K562 (cell line): ENCODE measurements at regions not wholly inside any gene's neighbourhood (a gene's known extent, or its start where the extent isn't known, plus 50 kb on each side); places are given as distances from the start of the nearest gene placed in this dataset.
"Not testable (repeated sequence)": the region's sequence is repeated elsewhere in the genome, so short reads cannot be mapped to it uniquely, and the experiment has no call there.

Source experiments
- ATAC-seq: fragments of 200-7000 bp; cut with Tn5 transposase; 3 replicates; pipeline ENCODE4 v1.9.1; 2020; ENCODE audit warnings: moderate library complexity
- BruUV-seq: library from RNA; stranded (reverse); fragments of 400-500 nt; replicated peaks from 2 replicates; lab custom pipeline; 2021; lab: Mats Ljungman, UMichigan
- CTCF ChIA-PET: fragments of 300-600 bp; formaldehyde crosslinking; extraction: SDS; loops from one replicate; lab custom pipeline; 2021; ENCODE audit warnings: low intra/inter-chr PET ratio; lab: Yijun Ruan, JAX
- POLR2A ChIA-PET: fragments of 300-600, 350-650 bp; sonication (Branson Sonifier 250); formaldehyde crosslinking; extraction: SDS; loops from one replicate; lab custom pipeline; 2021; ENCODE audit warnings: antibody characterized with exemption, inconsistent platforms; lab: Yijun Ruan, JAX
- DNase-seq, 4 experiments: peaks; one replicate each; pipeline versions ENCODE4 v3.0.0 to v3.0.0-alpha.2; 2011 to 2018; ENCODE audit warnings: low spot score in 3 of 4, mixed read lengths in 3 of 4; ENCODE audit errors: extremely low read depth in 1 of 4
- FAIRE-seq: peaks from 2 replicates; lab custom pipeline; 2011; peaks lifted over from hg19 to GRCh38; lab: Jason Lieb, UNC
- H2AFZ ChIP-seq: 2 replicates; pipeline ENCODE4 v1.6.0; 2011; ENCODE audit warnings: low read depth, low read length, control low read depth, inconsistent platforms
- H3K27ac ChIP-seq: fragments of 200-600 bp; 3 replicates; pipeline ENCODE4 v1.8.0; 2011; ENCODE audit warnings: low read depth, mild to moderate bottlenecking, control low read depth, inconsistent platforms, low read length, moderate library complexity, mixed read lengths; ENCODE audit errors: extremely low read depth
- H3K27me3 ChIP-seq, 2 experiments: fragments of 300-600 bp in 1 of 2; 2 replicates in 1 of 2; 3 replicates in 1 of 2; pipeline versions ENCODE4 v1.6.0 to v1.8.0; 2011; ENCODE audit warnings: inconsistent platforms in 2 of 2, low read length in 2 of 2, mild to moderate bottlenecking in 1 of 2, mixed read lengths in 1 of 2, moderate library complexity in 1 of 2; ENCODE audit not compliant: control insufficient read depth in 2 of 2, insufficient read depth in 2 of 2
- H3K36me3 ChIP-seq: fragments of 300-600 bp; 3 replicates; pipeline ENCODE4 v1.8.0; 2011; ENCODE audit warnings: mild to moderate bottlenecking, low read length, inconsistent platforms; ENCODE audit not compliant: control insufficient read depth, insufficient read depth
- H3K4me1 ChIP-seq, 2 experiments: fragments of 200-600 bp in 1 of 2; replicated peaks in 1 of 2; 2 replicates in 1 of 2; 3 replicates in 1 of 2; pipeline versions ENCODE4 v1.5.1 to v1.8.0; 2011; ENCODE audit warnings: inconsistent platforms in 2 of 2, low read length in 2 of 2, mild to moderate bottlenecking in 1 of 2, mixed read lengths in 1 of 2, moderate library complexity in 1 of 2; ENCODE audit not compliant: control insufficient read depth in 2 of 2, insufficient read depth in 2 of 2
- H3K4me2 ChIP-seq: 2 replicates; pipeline ENCODE4 v1.6.1; 2011; ENCODE audit warnings: low read length, control low read depth, inconsistent platforms, mixed read lengths; ENCODE audit not compliant: insufficient read depth
- H3K4me3 ChIP-seq: fragments of 200-600 bp; sonication (generic), shearing (Covaris generic); 2 replicates; pipeline ENCODE4 v1.5.1; 2016; ENCODE audit warnings: control low read depth, inconsistent platforms
- H3K79me2 ChIP-seq: fragments of 200-600 bp; 3 replicates; pipeline ENCODE4 v1.8.0; 2011; ENCODE audit warnings: low read length, inconsistent platforms; ENCODE audit not compliant: control insufficient read depth, insufficient read depth
- H3K9ac ChIP-seq, 2 experiments: 2 replicates each; pipeline versions ENCODE4 v1.6.0 to v1.6.1; 2011; ENCODE audit warnings: low read depth in 2 of 2, low read length in 2 of 2, control low read depth in 1 of 2, inconsistent platforms in 1 of 2, mild to moderate bottlenecking in 1 of 2, mixed read lengths in 1 of 2; ENCODE audit not compliant: insufficient read depth in 1 of 2
- H3K9me1 ChIP-seq: one replicate; pipeline ENCODE4 v1.6.0; 2011; ENCODE audit warnings: inconsistent platforms, mild to moderate bottlenecking, low read length, moderate library complexity; ENCODE audit not compliant: control insufficient read depth, insufficient read depth
- H3K9me3 ChIP-seq: replicated peaks from 2 replicates; pipeline ENCODE4 v1.5.1; 2011; ENCODE audit warnings: low read depth, low read length, inconsistent platforms; ENCODE audit not compliant: control insufficient read depth, insufficient read depth
- H4K20me1 ChIP-seq: replicated peaks from 2 replicates; pipeline ENCODE4 v1.6.1; 2011; ENCODE audit warnings: low read length, inconsistent platforms, mixed read lengths; ENCODE audit not compliant: control insufficient read depth, insufficient read depth
- ADNP ChIP-seq: fragments of 200-800 bp; sonication (Bioruptor generic); IDR thresholded peaks from 2 replicates; pipeline ENCODE4 v1.6.1; 2016; ENCODE audit warnings: missing genetic modification characterization, missing compliant biosample characterization
- CCAR2 ChIP-seq: fragments of 200-400 bp; formaldehyde crosslinking; IDR thresholded peaks from 2 replicates; pipeline ENCODE4 v1.6.1; 2017; ENCODE audit warnings: mild to moderate bottlenecking, low read depth, low read length
- ETS2 ChIP-seq: IDR thresholded peaks from 2 replicates; pipeline ENCODE4 v1.6.1; 2016; ENCODE audit warnings: borderline replicate concordance, missing genetic modification characterization, mild to moderate bottlenecking, moderate library complexity, missing compliant biosample characterization; ENCODE audit not compliant: poor library complexity, severe bottlenecking
- ETV1 ChIP-seq: fragments of 450-650 bp; conservative IDR thresholded peaks from 2 replicates; pipeline ENCODE4 v1.6.1; 2016; ENCODE audit warnings: missing genetic modification characterization, control low read depth, low read depth, missing compliant biosample characterization
- MBD2 ChIP-seq: sonication (generic); IDR thresholded peaks from 2 replicates; pipeline ENCODE4 v1.6.1; 2016; ENCODE audit warnings: low read depth, borderline replicate concordance
- MYBL2 ChIP-seq, 2 experiments: fragments of 450-650 bp in 1 of 2; sonication (generic) in 1 of 2; formaldehyde crosslinking in 1 of 2; IDR thresholded peaks; 2 replicates each; pipeline versions ENCODE4 v1.6.1 to v1.8.1; 2017 to 2022; ENCODE audit warnings: borderline replicate concordance in 1 of 2, inconsistent platforms in 1 of 2, low read depth in 1 of 2, mild to moderate bottlenecking in 1 of 2, missing genetic modification reagents in 1 of 2, moderate library complexity in 1 of 2
- RAD21 ChIP-seq, 2 experiments: fragments of 250-450 bp in 1 of 2; fragments of 450-650 bp in 1 of 2; sonication (Bioruptor Pico) in 1 of 2; formaldehyde crosslinking in 1 of 2; IDR thresholded peaks in 1 of 2; conservative IDR thresholded peaks in 1 of 2; 2 replicates each; pipeline versions ENCODE4 v1.4.0 to v1.8.0; 2020 to 2022; ENCODE audit warnings: mild to moderate bottlenecking in 2 of 2, moderate library complexity in 1 of 2
- RFX7 ChIP-seq: fragments of 250-450 bp; sonication (Bioruptor Pico); IDR thresholded peaks from 2 replicates; pipeline ENCODE4 v1.5.1; 2021; ENCODE audit warnings: mild to moderate bottlenecking
- ZBED1 ChIP-seq: IDR thresholded peaks from 2 replicates; pipeline ENCODE4 v1.6.1; 2014
- WGBS: fragments of 100-300 bp; shearing (Covaris generic); methylation state at CpG from one replicate; pipeline ENCODE4 v1.1.6; 2016; ENCODE audit warnings: low coverage, mixed read lengths; ENCODE audit not compliant: insufficient coverage; ENCODE audit errors: missing lambda C conversion rate; 5-methylcytosine and 5-hydroxymethylcytosine counted together
- in situ Hi-C: fragments of 300-500 bp; cut with MboI; formaldehyde crosslinking; loops from 4 replicates; pipeline ENCODE4 v1.15.0; 2018; ENCODE audit warnings: inconsistent platforms, mixed read lengths
- intact Hi-C: fragments of 100-400 bp; cut with micrococcal nuclease; formaldehyde crosslinking; loops from 2 replicates; pipeline ENCODE4 v1.14.2; 2022

- no peak for TF ChIP-seq MYBL2 (IDR thresholded peaks at IDR 0.05; ENCODE audit: low read depth)
- TF ChIP-seq MYBL2 (CRISPR knock-in tag; IDR thresholded peaks at IDR 0.05; ENCODE audit: borderline replicate concordance), result no peak
- TF ChIP-seq MBD2, result no peak
- TF ChIP-seq RFX7 (CRISPR knock-in tag), result no peak
- no peak for TF ChIP-seq ADNP (tag)
- TF ChIP-seq, all 486 proteins: peak for 0
These were observed 876.4 kb downstream of the DTWD2 start (continued) for GRCh38 chr5:118111956-118112355.

- FAIRE-seq, intact Hi-C loops, H2AFZ ChIP-seq, DNase-seq, H3K27me3 ChIP-seq, H4K20me1 ChIP-seq, H3K4me3 ChIP-seq, H3K9me1 ChIP-seq, BruUV-seq, H3K4me2 ChIP-seq, H3K27ac ChIP-seq, H3K79me2 ChIP-seq, H3K36me3 ChIP-seq, POLR2A ChIA-PET, in situ Hi-C loops, H3K9me3 ChIP-seq, ATAC-seq, CTCF ChIA-PET, H3K9ac ChIP-seq, H3K4me1 ChIP-seq: not testable (repeated sequence)
- WGBS, result 0% methylated on average over 3 of the region's 3 CpGs
These were observed 881.1 kb downstream of the DTWD2 start for GRCh38 chr5:118107246-118107645.

GRCh38 chr5:118098716-118099115 lies 889.6 kb downstream of the DTWD2 start:
- intact Hi-C loops (no loop called here), in situ Hi-C loops (no loop called here)
- no peak overlapping the region for H3K9ac ChIP-seq
- H3K4me3 ChIP-seq, result no peak overlapping the region
- POLR2A ChIA-PET, result no interaction called here
- H3K36me3 ChIP-seq, result no peaks in the 10 kb centered on the region
- no peaks in the 10 kb centered on the region for H3K4me1 ChIP-seq
- ATAC-seq (no peak), FAIRE-seq (no peak), DNase-seq (no peak)
- no peak overlapping the region for H2AFZ ChIP-seq
- WGBS, result 0% methylated on average over 1 of the region's 1 CpG
- H3K4me2 ChIP-seq, result no peak overlapping the region
- no TSS peak for BruUV-seq
- CTCF ChIA-PET, result no interaction called here
- no peaks in the 10 kb centered on the region for H3K79me2 ChIP-seq
- H3K9me1 ChIP-seq, result no peaks in the 10 kb centered on the region
- H3K27me3 ChIP-seq, result no peaks in the 10 kb centered on the region
- H3K27ac ChIP-seq, result no peak overlapping the region
- no peaks in the 10 kb centered on the region for H4K20me1 ChIP-seq
- H3K9me3 ChIP-seq, result no peaks in the 10 kb centered on the region
- no peak for TF ChIP-seq ETV1 (tag)
- TF ChIP-seq CCAR2, result no peak
- TF ChIP-seq ZBED1, result no peak
- no peak for TF ChIP-seq ETS2 (tag)
- no peak for TF ChIP-seq RAD21 (CRISPR knock-in tag; conservative IDR thresholded peaks at IDR 0.05 in 1 of 2, IDR thresholded peaks at IDR 0.05 in 1 of 2)
